ENCODE measurements at regions not wholly inside any gene's neighbourhood (a gene's known extent, or its start where the extent isn't known, plus 50 kb on each side); places are given as distances from the start of the nearest gene placed in this dataset.
"Not testable (repeated sequence)": the region's sequence is repeated elsewhere in the genome, so short reads cannot be mapped to it uniquely, and the experiment has no call there.

- no peak for TF ChIP-seq CTCF (IDR thresholded peaks at IDR 0.05; ENCODE audit: extremely low read depth, missing control alignments)
- DNase-seq (ENCODE audit: low spot score) = no peak
Measured at GRCh38 chr4:164639001-164639400, 114.9 kb upstream of the SMIM31 start.

- no peak for TF ChIP-seq CTCF (IDR thresholded peaks at IDR 0.05; ENCODE audit: extremely low read depth, missing control alignments)
- DNase-seq (ENCODE audit: low spot score) = no peak
Measured at GRCh38 chr4:164648151-164648848, 105.6 kb upstream of the SMIM31 start.

GRCh38 chr4:164648849-164649212 lies 105.1 kb upstream of the SMIM31 start:
- DNase-seq (ENCODE audit: low spot score) = no peak
- TF ChIP-seq CTCF (IDR thresholded peaks at IDR 0.05; ENCODE audit: extremely low read depth, missing control alignments) = no peak

- no peak for DNase-seq (ENCODE audit: low spot score)
- TF ChIP-seq CTCF (IDR thresholded peaks at IDR 0.05; ENCODE audit: extremely low read depth, missing control alignments) = no peak
Measured at GRCh38 chr4:164659765-164660164, 94.2 kb upstream of the SMIM31 start.

- DNase-seq (ENCODE audit: low spot score) = not testable (repeated sequence)
Measured at GRCh38 chr4:164676152-164676551, 77.8 kb upstream of the SMIM31 start.

GRCh38 chr4:164683040-164683439 lies 70.9 kb upstream of the SMIM31 start:
- DNase-seq (ENCODE audit: low spot score) = no peak
- no peak for TF ChIP-seq CTCF (IDR thresholded peaks at IDR 0.05; ENCODE audit: extremely low read depth, missing control alignments)

- TF ChIP-seq CTCF (IDR thresholded peaks at IDR 0.05; ENCODE audit: extremely low read depth, missing control alignments) = no peak
- no peak for DNase-seq (ENCODE audit: low spot score)
Measured at GRCh38 chr4:164695650-164696049, 58.3 kb upstream of the SMIM31 start.

- DNase-seq (ENCODE audit: low spot score) = peak; percentile 3
- no peak for TF ChIP-seq CTCF (IDR thresholded peaks at IDR 0.05; ENCODE audit: extremely low read depth, missing control alignments)
Measured at GRCh38 chr4:164700471-164700870, 53.5 kb upstream of the SMIM31 start.
